Tongue (tissue), 1 donor: ENCODE measurements at regions not wholly inside any gene's neighbourhood (a gene's known extent, or its start where the extent isn't known, plus 50 kb on each side); places are given as distances from the start of the nearest gene placed in this dataset.
"Not testable (repeated sequence)": the region's sequence is repeated elsewhere in the genome, so short reads cannot be mapped to it uniquely, and the experiment has no call there.

Experiments used
- DNase-seq: peaks from one replicate; pipeline ENCODE4 v3.0.0-alpha.2; 2015

DNA sequence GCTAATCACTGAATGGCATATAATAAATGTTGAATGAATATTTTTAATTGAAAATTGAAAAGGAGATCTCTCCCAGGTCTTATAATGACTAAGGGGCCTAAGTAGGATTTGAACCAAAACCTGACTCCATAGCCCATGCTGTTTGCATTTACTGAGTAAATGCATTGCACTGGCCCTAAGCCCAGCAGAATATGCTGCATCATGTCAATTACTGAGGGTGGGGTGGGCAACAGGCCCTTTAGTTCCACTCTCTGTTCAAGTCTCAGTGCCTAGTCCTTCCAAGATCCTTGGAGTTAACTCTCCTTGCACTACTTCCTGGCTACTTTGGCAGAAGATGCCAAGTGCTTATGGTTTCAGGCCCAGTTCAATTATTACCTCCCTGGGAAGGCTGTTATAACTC lies 203.8 kb upstream of the DAB1 start:
- DNase-seq = no peak

- no peak for DNase-seq
Observed at GRCh38 chr1:57623791-57624538, 200.1 kb upstream of the DAB1 start.

- DNase-seq = peak; percentile 50
Observed at GRCh38 chr1:57623039-57623790, 199.4 kb upstream of the DAB1 start.

GRCh38 chr1:57621776-57622175 lies 197.9 kb upstream of the DAB1 start:
- DNase-seq = no peak

DNA sequence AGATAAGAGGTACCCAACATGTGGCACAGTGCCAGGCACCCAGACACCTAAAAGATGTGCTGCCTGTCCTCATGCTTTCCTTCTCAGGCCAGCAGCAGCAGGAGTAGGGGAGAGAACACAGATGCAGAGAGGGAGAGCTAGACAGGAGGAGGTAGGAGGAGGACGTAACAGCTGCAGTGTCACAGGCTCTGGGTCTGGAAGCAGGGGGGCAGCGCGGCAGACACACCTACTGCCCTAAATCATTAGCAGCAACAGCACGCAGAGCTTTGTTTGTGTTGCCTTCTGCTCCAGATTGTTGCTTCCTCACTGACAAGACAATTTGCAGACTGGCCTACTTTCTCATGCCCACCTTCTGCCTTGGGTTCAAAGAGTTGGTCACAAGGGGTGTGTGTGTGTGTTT lies 196.7 kb upstream of the DAB1 start:
- DNase-seq = peak; percentile 61

DNA sequence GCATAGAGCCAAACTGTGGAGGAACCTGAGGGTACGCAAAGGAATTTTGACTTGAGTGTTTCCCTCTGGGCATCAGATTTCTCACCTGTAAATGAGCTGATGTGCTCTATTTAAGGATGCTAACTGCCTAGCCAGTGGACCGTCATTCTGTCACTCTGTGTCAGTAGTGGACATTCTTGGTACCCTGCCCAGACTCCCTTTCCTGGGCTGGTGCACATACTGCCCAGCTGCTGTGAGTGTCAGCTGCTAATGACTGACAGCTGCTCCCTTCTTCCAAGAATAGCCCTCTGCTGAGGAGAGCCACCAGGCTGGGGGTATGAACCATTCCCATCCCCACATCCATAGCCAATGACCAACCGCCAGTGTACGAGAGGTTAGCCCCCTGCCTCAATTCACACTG lies 193.1 kb upstream of the DAB1 start:
- DNase-seq = peak; percentile 81

- DNase-seq = no peak
Observed at GRCh38 chr1:57615956-57616355, 192.1 kb upstream of the DAB1 start.

- DNase-seq = no peak
Observed at GRCh38 chr1:57612833-57613232, 189.0 kb upstream of the DAB1 start.

GRCh38 chr1:57605933-57606332 lies 182.1 kb upstream of the DAB1 start:
- no peak for DNase-seq

DNA sequence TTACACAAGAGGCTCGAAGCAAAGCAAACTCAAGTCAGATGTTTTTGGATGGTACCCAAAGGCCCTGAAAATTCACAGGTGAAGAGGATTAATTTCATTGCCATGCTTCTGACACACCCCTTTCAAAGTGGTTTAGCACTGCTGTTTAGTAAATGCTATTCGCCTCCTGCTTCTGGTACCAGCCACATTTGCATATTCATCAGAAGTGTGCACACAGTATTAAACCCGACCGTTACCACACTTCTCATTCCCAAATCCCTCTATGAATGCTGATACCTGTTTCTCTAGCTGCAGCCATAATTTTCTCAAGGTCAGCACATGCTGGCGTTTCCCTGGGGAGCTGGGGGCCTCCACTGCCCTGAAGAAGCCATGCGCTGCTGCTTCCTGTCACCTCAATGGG lies 179.8 kb upstream of the DAB1 start:
- no peak for DNase-seq

- no peak for DNase-seq
Observed at GRCh38 chr1:57600424-57600823, 176.6 kb upstream of the DAB1 start.

- DNase-seq = peak; percentile 77
Observed at GRCh38 chr1:57599236-57599994, 175.6 kb upstream of the DAB1 start.

DNA sequence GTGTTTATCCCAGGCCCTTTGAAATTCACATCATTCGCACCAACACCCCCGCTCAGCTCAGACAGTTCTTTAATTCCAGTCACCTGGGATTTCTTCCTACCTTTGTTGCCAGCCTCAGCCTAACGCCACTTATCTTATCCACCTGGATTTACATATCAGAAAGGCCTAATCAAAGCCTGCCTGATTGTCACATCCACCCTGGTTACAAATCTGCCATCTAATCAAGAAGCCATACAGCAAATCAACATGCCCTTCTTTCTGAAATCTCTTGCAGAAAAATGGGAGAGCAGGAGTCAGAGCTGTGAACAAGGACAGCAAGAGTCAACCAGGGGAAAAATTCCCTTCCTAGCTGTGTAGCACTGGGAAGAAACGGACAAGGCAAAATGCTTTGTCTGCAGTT lies 173.2 kb upstream of the DAB1 start:
- no peak for DNase-seq

DNA sequence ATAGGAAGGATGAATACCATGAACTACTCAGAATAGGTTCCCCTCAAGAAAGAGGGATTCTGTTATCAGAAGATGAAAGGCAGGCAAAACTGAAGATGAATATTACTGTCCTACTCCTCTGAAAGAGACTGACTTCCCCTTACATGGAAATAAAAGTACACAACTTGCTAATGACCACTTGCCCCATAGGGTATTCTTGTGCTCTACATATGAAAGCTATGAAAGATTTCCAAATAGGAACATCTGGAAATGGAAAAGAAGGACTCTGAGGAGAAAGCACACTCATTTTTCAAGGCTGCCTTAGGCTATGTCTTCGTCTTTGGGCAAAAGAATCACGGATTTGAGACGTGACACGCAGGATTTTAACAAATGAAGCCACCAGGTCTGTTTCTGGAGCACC lies 170.1 kb upstream of the DAB1 start:
- DNase-seq = no peak

- no peak for DNase-seq
Observed at GRCh38 chr1:57591842-57592241, 168.0 kb upstream of the DAB1 start.

DNA sequence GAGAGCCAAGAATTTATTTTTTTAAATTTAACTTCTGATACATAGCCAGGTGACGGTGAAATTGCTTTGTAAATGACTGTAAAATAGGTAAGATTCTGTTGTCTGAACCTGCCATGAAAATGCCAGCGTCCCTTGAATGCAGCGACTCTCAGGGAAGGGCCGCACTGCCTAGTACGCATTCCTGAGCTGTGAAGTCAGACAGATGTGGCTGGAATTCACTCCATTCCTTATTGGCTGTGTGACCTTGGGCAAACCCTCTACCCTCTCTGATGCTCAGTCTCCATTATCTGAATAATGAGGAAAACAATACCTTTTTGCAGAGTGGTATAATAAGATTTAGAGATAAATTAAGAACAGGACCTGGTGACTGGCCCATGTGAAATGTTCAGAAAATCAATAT lies 167.1 kb upstream of the DAB1 start:
- no peak for DNase-seq

DNA sequence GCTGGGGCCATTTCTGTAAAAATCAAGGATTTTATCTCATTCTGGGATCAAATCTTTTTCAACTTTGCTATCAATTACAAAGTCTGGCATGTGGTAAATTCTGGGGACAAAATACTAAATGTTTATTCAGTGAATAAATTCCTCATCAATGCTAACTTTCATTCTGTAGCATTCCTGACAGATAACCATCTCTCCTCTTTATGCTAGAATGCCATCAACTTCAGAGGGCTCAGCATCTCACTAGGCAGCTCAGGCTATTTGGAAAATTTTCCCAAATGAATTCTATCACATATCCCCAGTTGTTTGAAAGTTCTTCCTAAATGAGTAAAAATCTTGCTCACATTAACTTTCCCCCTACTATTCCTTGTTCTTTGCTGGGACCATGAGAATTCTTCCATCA lies 163.0 kb upstream of the DAB1 start:
- DNase-seq = no peak

GRCh38 chr1:57578680-57579079 lies 154.8 kb upstream of the DAB1 start:
- no peak for DNase-seq

- DNase-seq = no peak
Observed at GRCh38 chr1:57578099-57578498, 154.2 kb upstream of the DAB1 start.

DNA sequence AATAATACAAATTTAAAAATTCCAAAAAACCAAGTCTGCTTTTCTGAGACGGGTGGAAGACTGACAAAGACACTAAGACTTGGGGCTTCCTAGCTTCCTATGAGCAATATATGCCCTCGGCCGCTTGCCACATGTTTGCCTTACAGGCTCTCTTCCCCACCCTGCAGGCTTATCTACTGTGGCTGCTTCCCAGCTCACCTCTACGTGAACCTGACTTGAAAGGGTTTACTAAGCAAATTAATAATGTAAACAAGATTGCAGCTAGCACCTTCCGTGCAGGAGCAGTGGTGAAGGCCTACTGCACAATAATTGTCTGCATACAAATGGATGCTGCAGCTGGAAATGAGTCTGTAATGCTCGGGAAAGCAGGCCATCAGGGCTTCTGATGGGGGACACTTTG lies 152.9 kb upstream of the DAB1 start:
- no peak for DNase-seq

DNA sequence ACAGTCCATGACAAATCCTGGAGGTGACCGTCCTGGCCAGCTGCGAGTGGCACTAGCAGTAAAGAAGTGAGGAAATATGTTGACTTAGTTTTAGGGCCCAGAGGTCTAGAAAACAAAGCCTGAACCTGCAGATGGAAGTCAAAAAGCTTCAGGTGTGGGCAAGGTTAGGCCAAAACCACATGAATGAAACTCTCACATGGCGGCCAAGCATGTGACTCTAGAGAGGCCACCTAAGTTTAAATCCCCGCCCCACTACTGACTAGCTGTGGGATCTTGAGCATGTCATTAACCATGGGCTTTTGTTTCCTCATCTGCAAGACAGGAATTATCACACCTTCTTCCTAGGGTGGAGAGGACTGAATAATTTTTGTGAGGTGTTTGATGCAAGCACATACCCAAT lies 148.2 kb upstream of the DAB1 start:
- no peak for DNase-seq

- not testable (repeated sequence) for DNase-seq
Observed at GRCh38 chr1:57558066-57558465, 134.2 kb upstream of the DAB1 start.

- DNase-seq = no peak
Observed at GRCh38 chr1:57553666-57554065, 129.8 kb upstream of the DAB1 start.
